ENCODE measurements at regions not wholly inside any gene's neighbourhood (a gene's known extent, or its start where the extent isn't known, plus 50 kb on each side); places are given as distances from the start of the nearest gene placed in this dataset.
A peak's percentile ranks its signal among the peaks of the same experiment; 100 is the strongest.
"Not testable (repeated sequence)": the region's sequence is repeated elsewhere in the genome, so short reads cannot be mapped to it uniquely, and the experiment has no call there.

GRCh38 chr6:110539277-110540019 is 63.0 kb upstream of the SLC22A16 start:
- not testable (repeated sequence) for DNase-seq (ENCODE audit: extremely low read depth in 1 of 11, low read depth in 9 of 11, low spot score in 4 of 11)

DNA sequence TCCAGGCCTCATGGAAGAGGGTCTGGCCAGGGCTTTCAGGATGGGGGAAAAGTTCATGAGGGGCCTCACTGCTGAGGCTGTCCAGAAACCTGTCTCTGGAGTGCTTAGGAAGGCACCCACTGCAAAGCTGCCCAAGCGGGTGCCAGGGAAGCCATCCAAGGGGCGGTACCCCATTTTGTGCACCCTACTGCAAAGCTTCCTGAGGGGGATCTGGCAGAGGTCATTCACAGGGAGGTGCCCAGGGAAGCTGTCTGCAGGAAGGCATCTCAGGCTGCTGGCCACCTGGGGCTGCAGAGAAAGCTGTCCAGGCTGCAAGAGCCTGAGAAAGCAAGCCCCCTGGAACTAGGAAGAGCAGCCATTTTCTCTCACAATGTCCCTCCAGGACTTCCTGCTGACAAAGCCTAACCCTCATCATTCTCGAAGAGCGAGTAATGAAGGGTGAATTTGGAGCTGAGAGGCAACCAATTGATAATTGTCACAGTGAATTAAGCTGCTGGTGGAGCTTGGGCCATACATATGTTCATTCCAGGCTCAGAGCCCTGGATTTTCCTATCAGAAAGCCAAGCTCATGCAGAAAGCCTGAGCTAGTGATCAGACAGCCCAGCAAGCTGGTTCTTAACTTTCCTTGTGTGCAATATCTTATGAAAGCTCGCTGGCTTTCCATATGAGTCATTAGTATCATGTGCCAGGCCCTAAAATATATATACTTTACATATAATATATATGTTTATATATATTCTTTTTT is 62.2 kb upstream of the SLC22A16 start:
- no peak for DNase-seq (ENCODE audit: extremely low read depth in 1 of 11, low read depth in 9 of 11, low spot score in 4 of 11)

- DNase-seq (ENCODE audit: extremely low read depth in 1 of 11, low read depth in 9 of 11, low spot score in 4 of 11): no peak
Measured at GRCh38 chr6:110537208-110538123, 61.1 kb upstream of the SLC22A16 start.

GRCh38 chr6:110534731-110535492 is 58.5 kb upstream of the SLC22A16 start:
- no peak for DNase-seq (ENCODE audit: extremely low read depth in 1 of 11, low read depth in 9 of 11, low spot score in 4 of 11)

DNA sequence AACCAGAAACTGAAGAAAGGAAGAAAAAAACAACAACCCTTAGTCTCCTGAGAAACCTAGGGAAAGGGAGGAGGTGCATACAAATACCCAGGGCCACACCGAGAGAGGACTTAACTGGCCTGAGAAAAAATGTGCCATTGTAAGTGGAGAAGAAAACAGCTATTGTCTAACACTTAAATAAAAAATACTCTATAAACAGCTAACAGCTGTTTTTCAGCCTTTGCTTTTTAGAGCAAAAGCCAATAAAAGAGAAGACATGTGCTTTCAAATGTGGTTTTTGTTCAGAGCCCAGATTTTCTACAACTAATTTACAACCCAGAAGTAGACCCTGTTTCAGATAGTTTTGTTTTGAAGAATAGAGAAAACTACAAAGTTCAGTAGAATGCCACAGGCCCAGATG is 56.0 kb upstream of the SLC22A16 start:
- no peak for DNase-seq (ENCODE audit: extremely low read depth in 1 of 11, low read depth in 9 of 11, low spot score in 4 of 11)

- no peak for DNase-seq (ENCODE audit: extremely low read depth in 1 of 11, low read depth in 9 of 11, low spot score in 4 of 11)
Measured at GRCh38 chr6:110530671-110531070, 54.3 kb upstream of the SLC22A16 start.

GRCh38 chr6:110529907-110530306 is 53.5 kb upstream of the SLC22A16 start:
- no peak for DNase-seq (ENCODE audit: extremely low read depth in 1 of 11, low read depth in 9 of 11, low spot score in 4 of 11)

DNA sequence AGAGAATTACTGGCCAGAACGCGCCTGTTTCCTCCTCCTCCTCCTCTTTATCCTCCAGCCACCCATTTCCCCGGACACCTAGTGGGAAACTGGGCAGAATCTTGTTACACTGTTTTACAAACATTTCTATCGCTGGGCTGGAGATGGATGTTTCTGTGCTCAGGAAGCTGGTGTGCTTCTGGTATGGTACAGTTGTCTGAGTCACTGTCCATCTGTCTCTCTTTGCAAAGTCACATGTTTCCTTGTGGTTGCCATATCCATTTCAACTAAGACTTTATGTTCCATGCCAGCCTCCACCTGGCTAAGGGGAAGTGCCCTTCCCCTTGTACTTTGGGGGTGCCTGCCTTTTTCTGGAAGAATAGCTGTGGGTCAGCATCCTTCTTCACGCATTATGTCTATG is 52.9 kb upstream of the SLC22A16 start:
- no peak for DNase-seq (ENCODE audit: extremely low read depth in 1 of 11, low read depth in 9 of 11, low spot score in 4 of 11)

GRCh38 chr6:110528930-110529325 is 52.5 kb upstream of the SLC22A16 start:
- no peak for DNase-seq (ENCODE audit: extremely low read depth in 1 of 11, low read depth in 9 of 11, low spot score in 4 of 11)

DNA sequence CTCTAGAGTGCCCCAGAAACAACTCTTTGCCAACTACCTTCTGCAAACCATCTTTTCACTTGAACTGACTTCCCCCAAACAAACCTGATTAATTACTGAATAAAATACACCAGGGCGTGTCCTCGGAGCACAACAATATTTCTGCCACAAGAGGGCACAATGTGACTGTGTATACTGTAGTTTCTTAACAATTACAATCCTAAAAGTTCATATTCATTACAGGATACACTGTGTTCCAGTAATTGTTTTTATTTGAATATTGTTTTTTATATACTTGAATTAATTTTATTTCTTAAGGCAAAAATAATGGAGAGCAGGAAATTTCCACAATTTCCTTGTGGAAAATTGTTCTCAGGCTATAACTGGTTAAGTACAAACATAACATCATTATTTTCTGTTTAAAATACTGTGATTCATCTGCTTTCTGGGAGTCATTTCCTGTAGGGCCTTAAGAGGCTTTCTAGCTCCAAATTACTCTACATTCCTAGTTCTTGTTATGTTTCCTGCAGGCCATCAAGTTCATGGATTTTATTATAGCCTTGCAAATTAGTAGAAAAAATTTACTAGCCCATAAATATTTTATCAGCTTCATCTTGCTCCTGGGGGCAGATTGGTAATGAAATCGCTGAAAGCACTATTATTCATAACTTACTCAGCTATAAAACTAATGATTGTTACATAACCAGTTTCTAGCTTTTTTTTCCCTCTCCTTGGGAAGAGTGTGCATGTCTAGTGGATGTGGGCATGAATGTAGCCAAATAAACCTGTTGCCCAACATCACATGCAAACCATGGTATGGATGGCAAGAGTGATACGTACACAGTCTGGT is 51.9 kb upstream of the SLC22A16 start:
- peak; percentile 50 to 78 (median 65) for DNase-seq (ENCODE audit: extremely low read depth in 1 of 11, low read depth in 9 of 11, low spot score in 4 of 11)

DNA sequence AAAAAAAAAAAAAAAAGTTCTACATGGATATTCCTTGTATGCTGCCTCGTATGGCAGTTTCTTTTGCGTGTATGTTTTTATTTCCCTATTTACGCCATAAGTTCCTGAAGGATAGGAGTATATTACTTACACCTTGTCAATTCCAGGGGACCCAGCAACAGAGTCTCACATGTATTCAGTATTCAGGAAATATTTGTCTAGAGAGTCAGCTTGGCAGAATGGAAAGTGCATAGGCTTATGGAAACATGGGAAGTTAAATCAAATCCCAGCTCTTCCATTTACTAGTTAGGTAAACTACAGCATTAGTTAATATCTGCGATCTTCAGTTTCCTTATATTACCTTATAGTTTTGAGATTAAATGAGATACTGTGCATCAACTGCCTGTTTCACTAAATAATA is 51.1 kb upstream of the SLC22A16 start:
- no peak for DNase-seq (ENCODE audit: extremely low read depth in 1 of 11, low read depth in 9 of 11, low spot score in 4 of 11)

DNA sequence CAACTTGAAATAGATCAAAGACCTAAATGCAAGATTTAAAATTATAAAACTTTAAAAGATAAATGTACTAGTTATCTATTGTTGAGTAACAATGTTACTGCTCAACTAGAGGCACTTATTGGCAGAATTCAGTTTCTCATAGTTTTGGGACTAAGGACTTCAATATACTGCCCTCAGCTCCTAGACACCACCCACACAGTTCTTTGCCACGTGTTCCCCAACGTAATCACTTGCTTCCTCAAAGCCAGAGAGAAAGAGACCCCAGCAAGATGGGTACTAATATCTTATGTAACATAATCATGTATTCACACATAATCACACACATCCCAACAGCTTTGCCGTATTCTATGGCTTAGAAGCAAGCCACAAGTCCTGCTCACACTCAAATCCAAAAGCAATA is 50.3 kb upstream of the SLC22A16 start:
- DNase-seq (ENCODE audit: extremely low read depth in 1 of 11, low read depth in 9 of 11, low spot score in 4 of 11): no peak

Data from renal cortex interstitium (tissue), 11 donors.